ENCODE measurements at regions not wholly inside any gene's neighbourhood (a gene's known extent, or its start where the extent isn't known, plus 50 kb on each side); places are given as distances from the start of the nearest gene placed in this dataset.

DNA sequence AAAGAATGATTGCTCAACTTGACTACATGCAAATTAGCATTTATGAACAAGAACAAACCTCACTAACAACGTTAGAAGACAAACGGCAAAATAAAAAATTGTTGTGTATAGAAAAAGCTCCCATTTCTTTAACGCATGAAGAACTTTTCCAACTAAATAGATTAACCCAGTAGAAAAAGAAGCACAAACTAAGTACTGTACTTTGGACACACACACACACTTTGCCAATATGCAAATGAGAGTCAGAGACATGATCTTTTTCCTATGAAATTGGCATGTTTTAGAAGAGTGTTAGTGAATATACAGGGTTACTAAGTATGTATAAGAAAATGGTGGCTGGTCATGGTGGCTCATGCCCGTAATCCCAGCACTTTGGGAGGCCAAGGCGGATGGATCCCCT lies 355.6 kb downstream of the SH2D4B start:
- no peak for DNase-seq (ENCODE audit: low read depth, low spot score)
- Histone ChIP-seq H3K27ac (ENCODE audit: low read length) (no peak overlapping the region), H3K9me3 (ENCODE audit: control insufficient read depth, insufficient read depth, low read depth, low read length) (no peaks in the 10 kb centered on the region), H3K4me3 (ENCODE audit: low read depth in 2 of 2, low read length in 2 of 2) (no peak overlapping the region), H3K36me3 (ENCODE audit: control insufficient read depth, insufficient read depth, low read length) (no peaks in the 10 kb centered on the region), H3K27me3 (ENCODE audit: control insufficient read depth, insufficient read depth, low read length) (no peaks in the 10 kb centered on the region), H3K4me1 (ENCODE audit: control insufficient read depth, insufficient read depth, low read length) (no peaks in the 10 kb centered on the region)
- in situ Hi-C loops (cut with HindIII; ENCODE audit: low pct_unique_long_range_greater_than_20kb, low sequenced_read_pairs) (no loop called here), intact Hi-C loops (cut with micrococcal nuclease; ENCODE audit: unreplicated experiment) (no loop called here)
- ChIA-PET CTCF (no interaction called here), POLR2A (no interaction called here)
- BruUV-seq (replicated peaks), result no TSS peak
- TF ChIP-seq, protein P1, sequence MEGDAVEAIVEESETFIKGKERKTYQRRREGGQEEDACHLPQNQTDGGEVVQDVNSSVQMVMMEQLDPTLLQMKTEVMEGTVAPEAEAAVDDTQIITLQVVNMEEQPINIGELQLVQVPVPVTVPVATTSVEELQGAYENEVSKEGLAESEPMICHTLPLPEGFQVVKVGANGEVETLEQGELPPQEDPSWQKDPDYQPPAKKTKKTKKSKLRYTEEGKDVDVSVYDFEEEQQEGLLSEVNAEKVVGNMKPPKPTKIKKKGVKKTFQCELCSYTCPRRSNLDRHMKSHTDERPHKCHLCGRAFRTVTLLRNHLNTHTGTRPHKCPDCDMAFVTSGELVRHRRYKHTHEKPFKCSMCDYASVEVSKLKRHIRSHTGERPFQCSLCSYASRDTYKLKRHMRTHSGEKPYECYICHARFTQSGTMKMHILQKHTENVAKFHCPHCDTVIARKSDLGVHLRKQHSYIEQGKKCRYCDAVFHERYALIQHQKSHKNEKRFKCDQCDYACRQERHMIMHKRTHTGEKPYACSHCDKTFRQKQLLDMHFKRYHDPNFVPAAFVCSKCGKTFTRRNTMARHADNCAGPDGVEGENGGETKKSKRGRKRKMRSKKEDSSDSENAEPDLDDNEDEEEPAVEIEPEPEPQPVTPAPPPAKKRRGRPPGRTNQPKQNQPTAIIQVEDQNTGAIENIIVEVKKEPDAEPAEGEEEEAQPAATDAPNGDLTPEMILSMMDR (IDR thresholded peaks at IDR 0.05), result no peak
- TF ChIP-seq POLR2AphosphoS5 (IDR thresholded peaks at IDR 0.05; ENCODE audit: low read depth, low read length) (no peak), SIN3A (IDR thresholded peaks at IDR 0.05; ENCODE audit: borderline replicate concordance, insufficient read depth, low read depth, low read length) (no peak), TCF7L2 (IDR thresholded peaks at IDR 0.05; ENCODE audit: low read depth, low read length) (no peak)
- TF ChIP-seq, protein P2, sequence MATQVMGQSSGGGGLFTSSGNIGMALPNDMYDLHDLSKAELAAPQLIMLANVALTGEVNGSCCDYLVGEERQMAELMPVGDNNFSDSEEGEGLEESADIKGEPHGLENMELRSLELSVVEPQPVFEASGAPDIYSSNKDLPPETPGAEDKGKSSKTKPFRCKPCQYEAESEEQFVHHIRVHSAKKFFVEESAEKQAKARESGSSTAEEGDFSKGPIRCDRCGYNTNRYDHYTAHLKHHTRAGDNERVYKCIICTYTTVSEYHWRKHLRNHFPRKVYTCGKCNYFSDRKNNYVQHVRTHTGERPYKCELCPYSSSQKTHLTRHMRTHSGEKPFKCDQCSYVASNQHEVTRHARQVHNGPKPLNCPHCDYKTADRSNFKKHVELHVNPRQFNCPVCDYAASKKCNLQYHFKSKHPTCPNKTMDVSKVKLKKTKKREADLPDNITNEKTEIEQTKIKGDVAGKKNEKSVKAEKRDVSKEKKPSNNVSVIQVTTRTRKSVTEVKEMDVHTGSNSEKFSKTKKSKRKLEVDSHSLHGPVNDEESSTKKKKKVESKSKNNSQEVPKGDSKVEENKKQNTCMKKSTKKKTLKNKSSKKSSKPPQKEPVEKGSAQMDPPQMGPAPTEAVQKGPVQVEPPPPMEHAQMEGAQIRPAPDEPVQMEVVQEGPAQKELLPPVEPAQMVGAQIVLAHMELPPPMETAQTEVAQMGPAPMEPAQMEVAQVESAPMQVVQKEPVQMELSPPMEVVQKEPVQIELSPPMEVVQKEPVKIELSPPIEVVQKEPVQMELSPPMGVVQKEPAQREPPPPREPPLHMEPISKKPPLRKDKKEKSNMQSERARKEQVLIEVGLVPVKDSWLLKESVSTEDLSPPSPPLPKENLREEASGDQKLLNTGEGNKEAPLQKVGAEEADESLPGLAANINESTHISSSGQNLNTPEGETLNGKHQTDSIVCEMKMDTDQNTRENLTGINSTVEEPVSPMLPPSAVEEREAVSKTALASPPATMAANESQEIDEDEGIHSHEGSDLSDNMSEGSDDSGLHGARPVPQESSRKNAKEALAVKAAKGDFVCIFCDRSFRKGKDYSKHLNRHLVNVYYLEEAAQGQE (IDR thresholded peaks at IDR 0.05; ENCODE audit: insufficient read depth in 1 of 2, low read depth in 2 of 2, low read length in 1 of 2), result no peak
- ATAC-seq, result no peak

DNA sequence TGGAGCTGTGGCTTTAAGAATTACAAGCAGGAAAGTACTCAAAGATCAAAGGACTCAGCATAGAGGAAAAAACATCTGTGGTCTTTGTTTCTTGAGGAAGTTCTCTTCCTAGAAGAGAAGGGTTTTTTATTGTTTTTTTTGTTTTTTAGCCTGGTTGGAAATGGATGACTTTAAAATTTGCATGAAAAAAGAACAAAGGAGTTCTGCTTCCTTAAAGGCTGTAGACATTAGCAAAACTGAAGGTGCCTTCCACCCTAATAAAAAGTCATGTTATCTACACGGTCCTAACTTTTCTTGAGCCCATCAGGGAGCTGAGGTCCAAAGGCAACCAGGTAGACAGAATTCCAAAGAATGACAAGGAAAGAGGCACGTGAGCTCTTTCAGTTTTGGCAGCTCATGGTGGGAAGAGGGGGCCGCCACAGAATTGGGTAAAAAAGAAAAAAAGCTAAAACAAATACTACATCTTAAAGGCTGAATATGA lies 356.6 kb downstream of the SH2D4B start:
- TF ChIP-seq TCF7L2 (IDR thresholded peaks at IDR 0.05; ENCODE audit: low read depth, low read length) (0 out of 2 replicates have a peak, but pooled peaks have one; percentile 21), SIN3A (IDR thresholded peaks at IDR 0.05; ENCODE audit: borderline replicate concordance, insufficient read depth, low read depth, low read length) (no peak), POLR2AphosphoS5 (IDR thresholded peaks at IDR 0.05; ENCODE audit: low read depth, low read length) (no peak)
- Histone ChIP-seq H3K4me3 (ENCODE audit: low read depth in 2 of 2, low read length in 2 of 2) (no peak overlapping the region), H3K9me3 (ENCODE audit: control insufficient read depth, insufficient read depth, low read depth, low read length) (no peaks in the 10 kb centered on the region), H3K36me3 (ENCODE audit: control insufficient read depth, insufficient read depth, low read length) (no peaks in the 10 kb centered on the region), H3K4me1 (ENCODE audit: control insufficient read depth, insufficient read depth, low read length) (no peaks in the 10 kb centered on the region), H3K27me3 (ENCODE audit: control insufficient read depth, insufficient read depth, low read length) (no peaks in the 10 kb centered on the region), H3K27ac (ENCODE audit: low read length) (no peak overlapping the region)
- in situ Hi-C loops (cut with HindIII; ENCODE audit: low pct_unique_long_range_greater_than_20kb, low sequenced_read_pairs) (no loop called here), intact Hi-C loops (cut with micrococcal nuclease; ENCODE audit: unreplicated experiment) (no loop called here)
- CTCF ChIA-PET, result no interaction called here
- POLR2A ChIA-PET, result no interaction called here
- no peak for ATAC-seq
- BruUV-seq (replicated peaks), result no TSS peak
- no peak for DNase-seq (ENCODE audit: low read depth, low spot score)

DNA sequence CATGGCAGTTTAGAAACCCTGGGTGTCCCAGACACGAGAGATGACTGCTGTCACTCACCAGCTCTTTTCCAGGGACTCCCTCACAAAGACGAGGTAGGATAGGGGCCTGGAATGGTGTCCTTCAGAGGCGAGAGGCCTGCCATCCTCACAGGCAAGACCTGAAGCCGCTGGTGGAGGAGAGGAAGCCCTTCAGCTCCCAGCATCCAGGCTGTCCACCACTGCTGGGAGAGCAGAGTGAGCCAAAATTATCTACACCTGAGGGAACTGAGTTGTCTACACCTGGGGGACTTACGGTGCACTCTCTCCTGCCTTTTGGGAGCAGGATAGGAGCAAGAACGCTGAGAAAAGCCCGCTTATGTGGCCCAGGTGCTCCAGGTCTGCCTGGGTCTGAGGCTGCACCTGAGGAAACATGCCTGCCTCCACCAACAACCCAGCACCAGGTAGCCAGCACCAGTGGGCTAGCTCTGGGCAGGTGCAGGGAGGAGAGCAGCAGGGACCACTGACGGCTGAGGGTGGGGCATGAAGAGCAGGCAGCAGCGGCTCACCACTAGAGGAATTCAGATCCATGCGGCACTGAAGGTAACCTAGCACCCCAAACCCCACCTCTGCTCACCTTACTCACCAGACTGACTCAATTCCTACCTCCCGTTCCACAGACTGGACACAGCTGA lies 357.2 kb downstream of the SH2D4B start:
- CTCF ChIA-PET, result no interaction called here
- no peaks in the 10 kb centered on the region for H3K9me3 ChIP-seq (ENCODE audit: control insufficient read depth, insufficient read depth, low read depth, low read length)
- TF ChIP-seq, protein P1 (IDR thresholded peaks at IDR 0.05), result no peak
- TF ChIP-seq, protein P2 (IDR thresholded peaks at IDR 0.05; ENCODE audit: insufficient read depth in 1 of 2, low read depth in 2 of 2, low read length in 1 of 2), result no peak
- TF ChIP-seq SIN3A (IDR thresholded peaks at IDR 0.05; ENCODE audit: borderline replicate concordance, insufficient read depth, low read depth, low read length) (no peak), POLR2AphosphoS5 (IDR thresholded peaks at IDR 0.05; ENCODE audit: low read depth, low read length) (no peak), TCF7L2 (IDR thresholded peaks at IDR 0.05; ENCODE audit: low read depth, low read length) (no peak)
- intact Hi-C loops (cut with micrococcal nuclease; ENCODE audit: unreplicated experiment), result no loop called here
- no TSS peak for BruUV-seq (replicated peaks)
- H3K27ac ChIP-seq (ENCODE audit: low read length), result no peak overlapping the region
- POLR2A ChIA-PET, result no interaction called here
- H3K4me3 ChIP-seq (ENCODE audit: low read depth in 2 of 2, low read length in 2 of 2), result no peak overlapping the region
- no peaks in the 10 kb centered on the region for H3K36me3 ChIP-seq (ENCODE audit: control insufficient read depth, insufficient read depth, low read length)
- in situ Hi-C loops (cut with HindIII; ENCODE audit: low pct_unique_long_range_greater_than_20kb, low sequenced_read_pairs), result no loop called here
- ATAC-seq, result no peak
- no peak for DNase-seq (ENCODE audit: low read depth, low spot score)
- H3K4me1 ChIP-seq (ENCODE audit: control insufficient read depth, insufficient read depth, low read length), result no peaks in the 10 kb centered on the region
- no peaks in the 10 kb centered on the region for H3K27me3 ChIP-seq (ENCODE audit: control insufficient read depth, insufficient read depth, low read length)

Data from Panc1 (cell line).